Body of pancreas (tissue), 4 donors: ENCODE measurements at regions not wholly inside any gene's neighbourhood (a gene's known extent, or its start where the extent isn't known, plus 50 kb on each side); places are given as distances from the start of the nearest gene placed in this dataset.

ENCODE experiments used
- CTCF ChIP-seq, 7 experiments: fragments of 450-650 bp in 4 of 7; fragments of 200-600 bp in 3 of 7; sonication (generic) in 3 of 7; IDR thresholded peaks; one replicate each; pipeline ENCODE4 v1.5.1; 2016 to 2019; ENCODE audit warnings: antibody characterized with exemption in 7 of 7
- POLR2A ChIP-seq, 3 donors: fragments of 450-650 bp; IDR thresholded peaks; one replicate each; pipeline ENCODE4 v1.6.1; 2016; ENCODE audit warnings: antibody characterized with exemption in 3 of 3, mild to moderate bottlenecking in 2 of 3

- TF ChIP-seq CTCF (IDR thresholded peaks at IDR 0.05), result no peak
- TF ChIP-seq POLR2A (IDR thresholded peaks at IDR 0.05), result no peak
Measured at GRCh38 chr3:75082845-75083244, 468.4 kb upstream of the CNTN3 start.
